ENCODE measurements at regions not wholly inside any gene's neighbourhood (a gene's known extent, or its start where the extent isn't known, plus 50 kb on each side); places are given as distances from the start of the nearest gene placed in this dataset.
A peak's percentile ranks its signal among the peaks of the same experiment; 100 is the strongest.
"Not testable (repeated sequence)": the region's sequence is repeated elsewhere in the genome, so short reads cannot be mapped to it uniquely, and the experiment has no call there.

DNA sequence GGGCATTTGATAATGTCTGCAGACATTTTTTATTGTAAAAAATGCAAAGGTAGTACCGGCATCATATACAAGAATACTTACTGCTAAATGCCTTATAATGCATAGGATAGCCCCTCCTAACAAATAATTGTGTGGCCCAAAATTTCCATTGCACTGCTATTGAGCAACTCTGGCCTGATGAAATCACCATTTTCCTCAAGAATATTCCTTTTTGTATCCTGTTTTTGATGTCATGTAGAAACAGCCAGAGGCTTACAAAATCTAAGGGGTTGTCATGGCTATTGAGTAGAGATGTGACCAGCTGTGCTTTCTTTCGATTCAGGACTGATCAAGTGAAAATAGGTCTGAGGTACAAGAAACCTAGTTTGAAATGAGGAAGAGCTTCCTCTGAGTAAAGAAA is 854.3 kb downstream of the KCNA4 start:
- intact Hi-C loops (cut with DNase I), result no loop called here
- Histone ChIP-seq H3K36me3 (no peaks in the 10 kb centered on the region), H3K27me3 (no peaks in the 10 kb centered on the region), H3K9me3 (no peaks in the 10 kb centered on the region), H3K4me3 (no peak overlapping the region), H3K27ac (no peak overlapping the region), H3K4me1 (no peaks in the 10 kb centered on the region)
- DNase-seq (no peak), ATAC-seq (no peak)
- TF ChIP-seq CTCF (IDR thresholded peaks at IDR 0.05), result no peak

DNA sequence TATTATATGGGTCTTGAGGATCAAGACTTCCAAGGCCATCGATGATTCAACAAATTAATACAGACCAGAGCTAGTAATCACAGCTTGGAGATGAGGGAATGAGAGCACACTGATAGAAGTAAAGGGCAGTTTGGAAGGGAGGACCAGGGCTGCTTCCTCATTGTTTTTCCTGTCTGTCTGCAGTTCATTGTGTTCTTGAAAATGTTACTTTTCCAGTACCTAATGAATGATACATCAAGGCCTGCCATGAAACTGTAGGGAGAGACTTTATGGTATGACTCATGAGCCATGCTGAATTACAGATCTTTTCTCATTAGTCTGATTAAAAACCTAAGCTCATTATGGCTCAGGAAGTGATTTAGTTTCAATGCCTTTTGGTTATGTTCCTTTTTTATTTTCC is 855.6 kb downstream of the KCNA4 start:
- no peak for DNase-seq
- intact Hi-C loops (cut with DNase I), result no loop called here
- no peak overlapping the region for H3K27ac ChIP-seq
- H3K27me3 ChIP-seq, result no peaks in the 10 kb centered on the region
- no peak overlapping the region for H3K4me3 ChIP-seq
- H3K36me3 ChIP-seq, result no peaks in the 10 kb centered on the region
- TF ChIP-seq CTCF (IDR thresholded peaks at IDR 0.05), result no peak
- peaks cover 0 to 2% of the 10 kb centered on the region in 2 donors for H3K9me3 ChIP-seq
- H3K4me1 ChIP-seq, result no peaks in the 10 kb centered on the region
- no peak for ATAC-seq

DNA sequence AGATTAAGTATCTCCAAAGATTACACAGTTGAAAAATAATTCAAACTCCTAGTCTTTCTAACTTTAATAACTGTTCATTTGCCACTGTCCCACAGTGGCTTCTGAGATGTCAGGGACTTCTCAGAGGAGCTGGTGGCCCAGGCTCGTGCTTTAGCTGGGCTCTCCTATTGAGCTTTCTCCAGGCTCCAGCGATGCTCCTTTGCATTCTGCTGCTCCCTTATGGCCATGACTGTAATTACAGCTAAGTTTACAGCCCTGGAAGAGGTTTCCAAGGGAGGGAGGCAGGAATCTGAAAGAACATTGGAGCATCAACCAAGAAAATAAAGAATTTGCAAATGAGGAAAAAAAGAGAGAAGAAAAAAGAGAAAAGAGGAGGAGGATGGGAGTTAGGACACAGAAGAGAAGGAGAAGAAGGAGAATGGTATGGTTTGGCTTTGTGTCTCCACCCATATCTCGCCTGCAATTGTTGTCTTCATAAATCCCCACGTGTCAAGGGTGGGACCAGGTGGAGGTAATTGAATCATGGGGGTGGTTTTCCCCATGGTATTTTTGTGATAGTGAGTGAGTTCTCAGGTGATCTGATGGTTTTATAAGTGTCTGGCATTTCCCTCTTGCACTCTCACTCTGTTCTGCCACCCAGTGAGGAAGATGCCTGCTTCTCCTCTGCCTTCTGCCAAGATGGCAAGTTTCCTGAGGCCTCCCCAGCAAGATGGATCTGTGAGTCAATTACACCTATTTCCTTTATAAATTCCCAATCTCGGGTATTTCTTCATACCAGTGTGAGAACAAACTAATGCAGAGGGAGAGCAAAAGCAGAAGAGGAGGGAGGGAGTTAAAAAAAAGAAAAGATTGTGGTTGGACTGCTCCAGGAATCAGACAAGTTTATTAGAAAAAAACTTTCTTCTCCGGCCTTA is 857.0 kb downstream of the KCNA4 start:
- peaks cover 0 to 3% of the 10 kb centered on the region in 2 donors for H3K9me3 ChIP-seq
- peak; percentile 94 for ATAC-seq

GRCh38 chr11:29153078-29153477 is 863.8 kb downstream of the KCNA4 start:
- H3K4me1 ChIP-seq, result no peaks in the 10 kb centered on the region
- DNase-seq (no peak), ATAC-seq (no peak)
- no peaks in the 10 kb centered on the region for H3K27me3 ChIP-seq
- intact Hi-C loops (cut with DNase I), result no loop called here
- H3K36me3 ChIP-seq, result no peaks in the 10 kb centered on the region
- no peak overlapping the region for H3K27ac ChIP-seq
- H3K4me3 ChIP-seq, result no peak overlapping the region
- peaks cover 0 to 12% of the 10 kb centered on the region in 2 donors for H3K9me3 ChIP-seq
- TF ChIP-seq CTCF (IDR thresholded peaks at IDR 0.05), result no peak

More for the DNA sequence above, 857.0 kb downstream of the KCNA4 start:
- peak; percentile 44 to 45 for TF ChIP-seq CTCF (IDR thresholded peaks at IDR 0.05)
- H3K27ac ChIP-seq, result no peak overlapping the region
- no peaks in the 10 kb centered on the region for H3K4me1 ChIP-seq
- no peaks in the 10 kb centered on the region for H3K36me3 ChIP-seq
- peak in 3 of 4 donors; percentile 16 to 48 (median 27) for DNase-seq
- no peaks in the 10 kb centered on the region for H3K27me3 ChIP-seq
- H3K4me3 ChIP-seq, result no peak overlapping the region
- intact Hi-C loops (cut with DNase I), result no loop called here

DNA sequence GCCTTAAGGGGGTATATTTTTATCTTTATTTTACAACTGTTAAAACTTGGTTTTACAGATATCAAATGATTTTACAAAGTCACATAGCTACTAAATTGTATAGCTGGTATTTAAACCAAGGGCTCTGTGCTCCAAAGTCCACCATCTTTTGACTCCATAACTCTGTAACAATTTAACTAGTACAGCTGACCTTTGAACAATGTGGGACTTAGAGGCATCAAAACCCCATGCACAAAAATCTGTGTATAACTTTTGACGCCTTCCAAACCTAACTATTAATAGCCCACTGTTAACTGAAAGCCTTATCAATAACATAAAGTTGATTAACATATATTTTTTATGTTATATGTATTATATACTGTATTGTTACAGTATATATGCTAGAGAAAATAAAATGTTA is 874.3 kb downstream of the KCNA4 start:
- H3K4me3 ChIP-seq; H3K27ac ChIP-seq; H3K4me1 ChIP-seq; H3K36me3 ChIP-seq; H3K27me3 ChIP-seq; H3K9me3 ChIP-seq; ATAC-seq; DNase-seq; intact Hi-C loops (cut with DNase I): not testable (repeated sequence)

Data from left lung (tissue), 4 donors.